ENCODE measurements at regions not wholly inside any gene's neighbourhood (a gene's known extent, or its start where the extent isn't known, plus 50 kb on each side); places are given as distances from the start of the nearest gene placed in this dataset.
"Not testable (repeated sequence)": the region's sequence is repeated elsewhere in the genome, so short reads cannot be mapped to it uniquely, and the experiment has no call there.

GRCh38 chr13:18836371-18837178, 345.0 kb downstream of the TUBA3C start:
- DNase-seq (ENCODE audit: low read depth in 2 of 3, low spot score in 2 of 3) = not testable (repeated sequence)

- not testable (repeated sequence) for DNase-seq (ENCODE audit: low read depth in 2 of 3, low spot score in 2 of 3)
These were observed 345.9 kb downstream of the TUBA3C start for GRCh38 chr13:18835754-18836153.

- not testable (repeated sequence) for DNase-seq (ENCODE audit: low read depth in 2 of 3, low spot score in 2 of 3)
These were observed 356.9 kb downstream of the TUBA3C start for GRCh38 chr13:18824678-18825077.

GRCh38 chr13:18822655-18823639, 358.7 kb downstream of the TUBA3C start:
- DNase-seq (ENCODE audit: low read depth in 2 of 3, low spot score in 2 of 3) = not testable (repeated sequence)

- not testable (repeated sequence) for DNase-seq (ENCODE audit: low read depth in 2 of 3, low spot score in 2 of 3)
These were observed 407.6 kb downstream of the TUBA3C start for GRCh38 chr13:18773988-18774387.

GRCh38 chr13:18741696-18742095, 439.9 kb downstream of the TUBA3C start:
- DNase-seq (ENCODE audit: low read depth in 2 of 3, low spot score in 2 of 3) = not testable (repeated sequence)

GRCh38 chr13:18739310-18739709, 442.3 kb downstream of the TUBA3C start:
- no peak for DNase-seq (ENCODE audit: low read depth in 2 of 3, low spot score in 2 of 3)

- not testable (repeated sequence) for DNase-seq (ENCODE audit: low read depth in 2 of 3, low spot score in 2 of 3)
These were observed 443.5 kb downstream of the TUBA3C start for GRCh38 chr13:18738086-18738485.

GRCh38 chr13:18727138-18727537, 454.5 kb downstream of the TUBA3C start:
- not testable (repeated sequence) for DNase-seq (ENCODE audit: low read depth in 2 of 3, low spot score in 2 of 3)

GRCh38 chr13:18726524-18726923, 455.1 kb downstream of the TUBA3C start:
- not testable (repeated sequence) for DNase-seq (ENCODE audit: low read depth in 2 of 3, low spot score in 2 of 3)

- DNase-seq (ENCODE audit: low read depth in 2 of 3, low spot score in 2 of 3) = not testable (repeated sequence)
These were observed 456.3 kb downstream of the TUBA3C start for GRCh38 chr13:18725242-18725822.

- DNase-seq (ENCODE audit: low read depth in 2 of 3, low spot score in 2 of 3) = no peak
These were observed 466.7 kb downstream of the TUBA3C start for GRCh38 chr13:18714889-18715288.

GRCh38 chr13:18710673-18711072, 471.0 kb downstream of the TUBA3C start:
- not testable (repeated sequence) for DNase-seq (ENCODE audit: low read depth in 2 of 3, low spot score in 2 of 3)

GRCh38 chr13:18706538-18706937, 475.1 kb downstream of the TUBA3C start:
- not testable (repeated sequence) for DNase-seq (ENCODE audit: low read depth in 2 of 3, low spot score in 2 of 3)

- not testable (repeated sequence) for DNase-seq (ENCODE audit: low read depth in 2 of 3, low spot score in 2 of 3)
These were observed 479.0 kb downstream of the TUBA3C start for GRCh38 chr13:18702464-18703247.

GRCh38 chr13:18698332-18698731, 483.3 kb downstream of the TUBA3C start:
- not testable (repeated sequence) for DNase-seq (ENCODE audit: low read depth in 2 of 3, low spot score in 2 of 3)

- DNase-seq (ENCODE audit: low read depth in 2 of 3, low spot score in 2 of 3) = not testable (repeated sequence)
These were observed 483.8 kb downstream of the TUBA3C start for GRCh38 chr13:18697851-18698250.

- DNase-seq (ENCODE audit: low read depth in 2 of 3, low spot score in 2 of 3) = not testable (repeated sequence)
These were observed 484.4 kb downstream of the TUBA3C start for GRCh38 chr13:18697221-18697620.

GRCh38 chr13:18677403-18677802, 504.2 kb downstream of the TUBA3C start:
- DNase-seq (ENCODE audit: low read depth in 2 of 3, low spot score in 2 of 3) = not testable (repeated sequence)

GRCh38 chr13:18675268-18675667, 506.4 kb downstream of the TUBA3C start:
- not testable (repeated sequence) for DNase-seq (ENCODE audit: low read depth in 2 of 3, low spot score in 2 of 3)
